Fibroblast of villous mesenchyme (primary cell): ENCODE measurements at regions not wholly inside any gene's neighbourhood (a gene's known extent, or its start where the extent isn't known, plus 50 kb on each side); places are given as distances from the start of the nearest gene placed in this dataset.

ENCODE experiments used
- DNase-seq: peaks from one replicate; pipeline ENCODE4 v3.0.0-alpha.2; 2010; ENCODE audit warnings: low read depth
- H3K4me3 ChIP-seq: 2 replicates; pipeline ENCODE4 v1.5.1; 2011; ENCODE audit warnings: low read depth, mild to moderate bottlenecking, low read length
- TF ChIP-seq, protein P1 (sequence below): IDR thresholded peaks from 2 replicates; pipeline ENCODE4 v1.5.1; 2012; ENCODE audit warnings: low read depth, mild to moderate bottlenecking, low read length; ENCODE audit not compliant: insufficient read depth

DNA sequence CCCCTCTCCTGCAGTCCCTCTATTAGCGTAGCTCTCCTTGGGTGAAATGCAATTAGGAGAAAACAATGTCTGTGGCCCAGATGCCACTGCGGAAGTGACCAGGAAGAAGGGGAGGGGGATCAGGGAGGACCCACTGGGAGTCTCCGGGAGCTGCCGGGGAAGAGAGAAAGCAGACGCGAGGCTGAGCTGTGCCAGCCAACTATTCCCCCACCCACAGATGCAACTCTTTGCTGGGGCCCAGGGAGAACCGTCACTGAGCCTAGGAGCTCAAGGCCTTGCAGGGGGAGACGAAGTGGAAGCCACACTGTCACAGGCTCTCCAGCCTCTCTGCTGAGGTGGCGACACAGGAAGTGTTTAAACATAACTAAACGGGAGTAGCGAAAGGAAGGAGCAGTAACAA is 149.2 kb downstream of the BCOR start:
- H3K4me3 ChIP-seq: no peak overlapping the region
- DNase-seq: no peak
- TF ChIP-seq, protein P1, sequence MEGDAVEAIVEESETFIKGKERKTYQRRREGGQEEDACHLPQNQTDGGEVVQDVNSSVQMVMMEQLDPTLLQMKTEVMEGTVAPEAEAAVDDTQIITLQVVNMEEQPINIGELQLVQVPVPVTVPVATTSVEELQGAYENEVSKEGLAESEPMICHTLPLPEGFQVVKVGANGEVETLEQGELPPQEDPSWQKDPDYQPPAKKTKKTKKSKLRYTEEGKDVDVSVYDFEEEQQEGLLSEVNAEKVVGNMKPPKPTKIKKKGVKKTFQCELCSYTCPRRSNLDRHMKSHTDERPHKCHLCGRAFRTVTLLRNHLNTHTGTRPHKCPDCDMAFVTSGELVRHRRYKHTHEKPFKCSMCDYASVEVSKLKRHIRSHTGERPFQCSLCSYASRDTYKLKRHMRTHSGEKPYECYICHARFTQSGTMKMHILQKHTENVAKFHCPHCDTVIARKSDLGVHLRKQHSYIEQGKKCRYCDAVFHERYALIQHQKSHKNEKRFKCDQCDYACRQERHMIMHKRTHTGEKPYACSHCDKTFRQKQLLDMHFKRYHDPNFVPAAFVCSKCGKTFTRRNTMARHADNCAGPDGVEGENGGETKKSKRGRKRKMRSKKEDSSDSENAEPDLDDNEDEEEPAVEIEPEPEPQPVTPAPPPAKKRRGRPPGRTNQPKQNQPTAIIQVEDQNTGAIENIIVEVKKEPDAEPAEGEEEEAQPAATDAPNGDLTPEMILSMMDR: no peak

- no peak for DNase-seq
- H3K4me3 ChIP-seq: no peak overlapping the region
- TF ChIP-seq, protein P1: no peak
Measured at GRCh38 chrX:39950018-39950688, 147.6 kb downstream of the BCOR start.

GRCh38 chrX:39952989-39953388 is 144.8 kb downstream of the BCOR start:
- TF ChIP-seq, protein P1: no peak
- DNase-seq: no peak

DNA sequence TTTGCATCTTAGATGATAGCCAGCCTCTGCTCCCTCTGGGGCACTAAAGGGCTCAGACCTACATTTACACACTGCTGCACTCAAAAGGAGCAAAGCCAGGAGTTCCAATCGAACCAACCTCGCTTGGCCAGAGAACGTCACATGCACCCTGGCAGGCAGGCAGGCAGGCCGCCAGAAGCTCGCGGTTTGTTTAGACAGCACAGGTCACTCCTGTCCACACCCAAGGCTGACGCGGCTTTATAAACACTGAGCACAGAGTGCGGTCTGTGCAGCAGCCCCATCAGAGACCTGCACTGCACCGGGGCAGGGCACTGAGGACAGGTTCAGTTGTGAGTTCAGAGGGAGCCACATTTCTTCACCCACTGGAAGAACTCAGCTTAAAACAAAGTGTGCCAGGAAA is 143.9 kb downstream of the BCOR start:
- TF ChIP-seq, protein P1: no peak
- H3K4me3 ChIP-seq: no peak overlapping the region
- peak; percentile 75 for DNase-seq

More at GRCh38 chrX:39952989-39953388, 144.8 kb downstream of the BCOR start:
- H3K4me3 ChIP-seq: no peak overlapping the region

- DNase-seq: no peak
- no peak overlapping the region for H3K4me3 ChIP-seq
- TF ChIP-seq, protein P1: no peak
Measured at GRCh38 chrX:39954851-39955250, 142.9 kb downstream of the BCOR start.

DNA sequence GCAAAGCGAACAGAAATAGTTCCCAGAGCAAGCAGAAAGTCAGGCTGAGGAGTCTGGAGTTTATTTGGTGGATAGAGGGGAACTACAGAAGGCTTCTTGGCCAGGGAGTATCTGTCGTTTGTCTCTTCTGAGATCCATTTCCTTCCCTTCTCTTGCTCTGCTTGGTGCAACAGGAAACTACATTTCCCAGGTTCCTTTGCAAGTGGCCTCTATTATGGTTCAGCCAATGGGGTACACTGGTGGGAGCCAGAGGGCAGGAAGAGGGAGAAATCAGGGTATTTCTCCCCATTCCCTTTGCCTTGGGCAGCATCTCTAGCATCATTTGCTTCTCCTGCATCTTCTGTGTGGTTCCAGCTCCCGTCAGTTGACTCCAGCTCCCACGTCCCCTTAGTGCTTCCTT is 142.1 kb downstream of the BCOR start:
- TF ChIP-seq, protein P1: no peak
- DNase-seq: no peak
- H3K4me3 ChIP-seq: no peak overlapping the region
